Pancreas (tissue), 10 donors: ENCODE measurements at regions not wholly inside any gene's neighbourhood (a gene's known extent, or its start where the extent isn't known, plus 50 kb on each side); places are given as distances from the start of the nearest gene placed in this dataset.

Experiments used
- ATAC-seq, 4 donors: fragments of 200-7000 bp; cut with Tn5 transposase; one replicate each; pipeline versions ENCODE4 v1.8.0 to v1.9.1; 2020; ENCODE audit warnings: mild to moderate bottlenecking in 4 of 4, moderate library complexity in 4 of 4
- DNase-seq, 6 donors: peaks; one replicate each; pipeline ENCODE4 v3.0.0-alpha.2; 2020
- FAIRE-seq: peaks from 2 replicates; lab custom pipeline; 2012; peaks lifted over from hg19 to GRCh38; lab: Jason Lieb, UNC
- H3K27ac ChIP-seq, 4 donors: fragments of 200-600 bp; sonication (generic); 1 replicate in 3 of 4; 2 replicates in 1 of 4; pipeline versions ENCODE4 v1.5.0 to v1.8.0; 2020
- H3K27me3 ChIP-seq, 4 donors: fragments of 200-600 bp; one replicate each; pipeline ENCODE4 v1.8.0; 2021
- H3K36me3 ChIP-seq, 3 donors: fragments of 200-600 bp; sonication (generic) in 1 of 3; one replicate each; pipeline versions ENCODE4 v1.5.0 to v1.8.0; 2020 to 2021
- H3K4me1 ChIP-seq, 3 donors: fragments of 200-600 bp; one replicate each; pipeline ENCODE4 v1.8.0; 2021
- H3K4me3 ChIP-seq, 4 donors: fragments of 200-600 bp; sonication (generic) in 2 of 4; one replicate each; pipeline versions ENCODE4 v1.5.0 to v1.8.0; 2020 to 2021
- H3K9me3 ChIP-seq, 4 donors: fragments of 200-600 bp; one replicate each; pipeline ENCODE4 v1.8.0; 2021
- WGBS, 2 donors: extraction: QIAGEN DNeasy Blood & Tissue Kit; methylation state at CpG; one replicate each; pipeline ENCODE4 v1.1.7; 2013; 5-methylcytosine and 5-hydroxymethylcytosine counted together
- intact Hi-C, 3 donors: fragments of 100-400 bp; cut with DNase I; formaldehyde crosslinking; loops; one replicate each; pipeline versions ENCODE4 v1.11.1 to v1.14.2; 2022
- TF ChIP-seq, protein P1 (sequence below), 4 donors: fragments of 200-600 bp; sonication (generic) in 3 of 4; IDR thresholded peaks; one replicate each; pipeline versions ENCODE4 v1.5.0 to v1.8.0; 2021; ENCODE audit warnings: antibody characterized with exemption in 4 of 4
- donor health status: healthy with polysubstance abuse.
- donor health status: DM: no; HTN: no; CAD: no; lungs with moderate emphysema.
- donor health status: DM: no; HTN: no; CAD: no.
- donor health status: control.
- donor health status: control.
- donor health status: Bipolar disorder and iron deficiency.
- donor health status: DM: yes; HTN: yes; CAD: no.
- donor health status: DM: no; HTN: no; CAD: no.
- donor health status: DM: no; HTN: no; CAD: no.
- donor health status: DM: yes; HTN: yes; CAD: no.

DNA sequence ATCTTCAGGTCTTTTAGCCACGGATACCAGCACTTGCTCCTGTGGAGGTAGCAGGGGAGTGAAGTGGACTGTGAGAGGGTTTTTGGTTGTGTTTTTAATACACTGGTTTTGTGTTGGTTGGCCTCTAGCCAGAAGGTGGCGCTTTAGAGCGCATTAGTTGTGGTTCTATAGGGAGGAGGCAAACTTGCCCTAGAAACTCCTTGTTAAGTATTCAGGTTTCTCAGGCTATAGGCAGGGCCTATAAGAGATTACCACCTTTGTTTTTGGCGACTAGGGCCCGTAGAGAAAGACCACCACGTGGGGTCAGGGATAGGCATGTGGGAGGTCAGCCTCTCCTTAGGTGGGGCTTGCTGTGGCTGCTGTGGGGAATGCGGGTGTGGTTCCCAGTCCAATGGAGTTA is 221.6 kb upstream of the SPANXN4 start:
- DNase-seq (no peak), ATAC-seq (no peak), FAIRE-seq (no peak)
- H3K4me1 ChIP-seq: no peaks in the 10 kb centered on the region
- TF ChIP-seq, protein P1, sequence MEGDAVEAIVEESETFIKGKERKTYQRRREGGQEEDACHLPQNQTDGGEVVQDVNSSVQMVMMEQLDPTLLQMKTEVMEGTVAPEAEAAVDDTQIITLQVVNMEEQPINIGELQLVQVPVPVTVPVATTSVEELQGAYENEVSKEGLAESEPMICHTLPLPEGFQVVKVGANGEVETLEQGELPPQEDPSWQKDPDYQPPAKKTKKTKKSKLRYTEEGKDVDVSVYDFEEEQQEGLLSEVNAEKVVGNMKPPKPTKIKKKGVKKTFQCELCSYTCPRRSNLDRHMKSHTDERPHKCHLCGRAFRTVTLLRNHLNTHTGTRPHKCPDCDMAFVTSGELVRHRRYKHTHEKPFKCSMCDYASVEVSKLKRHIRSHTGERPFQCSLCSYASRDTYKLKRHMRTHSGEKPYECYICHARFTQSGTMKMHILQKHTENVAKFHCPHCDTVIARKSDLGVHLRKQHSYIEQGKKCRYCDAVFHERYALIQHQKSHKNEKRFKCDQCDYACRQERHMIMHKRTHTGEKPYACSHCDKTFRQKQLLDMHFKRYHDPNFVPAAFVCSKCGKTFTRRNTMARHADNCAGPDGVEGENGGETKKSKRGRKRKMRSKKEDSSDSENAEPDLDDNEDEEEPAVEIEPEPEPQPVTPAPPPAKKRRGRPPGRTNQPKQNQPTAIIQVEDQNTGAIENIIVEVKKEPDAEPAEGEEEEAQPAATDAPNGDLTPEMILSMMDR (IDR thresholded peaks at IDR 0.05): no peak
- H3K36me3 ChIP-seq: no peaks in the 10 kb centered on the region
- no peak overlapping the region for H3K27ac ChIP-seq
- no peaks in the 10 kb centered on the region for H3K27me3 ChIP-seq
- intact Hi-C loops: no loop called here
- no peaks in the 10 kb centered on the region for H3K9me3 ChIP-seq
- H3K4me3 ChIP-seq: no peak overlapping the region
- WGBS, 2 donors: 53 to 64% methylated on average over 7 of the region's 7 CpGs

DNA sequence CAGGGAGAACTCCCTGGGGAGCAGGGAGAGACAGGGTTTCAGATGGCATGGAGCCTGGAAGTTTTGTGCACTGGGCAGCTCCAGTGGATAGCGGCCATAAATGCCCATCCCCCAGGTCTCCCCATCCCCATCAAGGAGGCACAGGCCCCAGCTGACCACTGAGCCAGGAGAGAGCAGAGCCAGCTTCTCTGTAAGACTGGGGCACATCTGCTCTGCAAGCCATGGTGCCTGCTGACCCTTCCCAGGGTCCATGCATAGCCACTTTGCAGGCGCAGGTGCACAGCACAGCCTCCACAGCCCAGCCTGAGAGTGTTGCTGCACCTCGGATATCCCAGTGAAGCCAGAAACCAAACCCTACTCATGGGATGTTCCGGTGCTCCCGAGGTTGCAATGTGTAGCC is 206.3 kb upstream of the SPANXN4 start:
- intact Hi-C loops: no loop called here
- no peak for ATAC-seq

DNA sequence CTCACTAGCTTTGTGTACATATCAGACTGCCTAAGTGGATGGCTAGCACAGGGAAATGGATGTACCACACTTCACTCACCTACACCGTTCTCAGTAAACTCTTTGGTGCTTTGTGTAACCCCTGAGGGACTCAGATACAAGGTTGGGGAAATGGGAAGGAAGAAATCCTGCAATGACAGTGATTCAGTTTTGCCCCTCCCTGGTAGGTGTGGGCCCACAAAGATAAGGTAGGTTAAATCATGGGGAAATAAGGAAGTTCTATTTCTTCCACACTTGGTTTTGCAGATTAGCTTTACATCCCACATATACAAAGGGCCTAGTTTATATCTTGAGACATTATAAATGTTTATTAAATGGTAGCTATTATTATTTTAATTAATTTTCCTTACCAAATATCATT is 197.6 kb upstream of the SPANXN4 start:
- Histone ChIP-seq H3K9me3 (no peaks in the 10 kb centered on the region), H3K36me3 (no peaks in the 10 kb centered on the region), H3K4me3 (no peak overlapping the region), H3K27me3 (no peaks in the 10 kb centered on the region), H3K4me1 (no peaks in the 10 kb centered on the region), H3K27ac (no peak overlapping the region)
- DNase-seq (no peak), ATAC-seq (no peak), FAIRE-seq (no peak)
- TF ChIP-seq, protein P1 (IDR thresholded peaks at IDR 0.05): no peak
- intact Hi-C loops: no loop called here
- WGBS, 2 donors: 50 to 70% methylated on average over 1 of the region's 1 CpG

More for the DNA sequence above, 206.3 kb upstream of the SPANXN4 start:
- no peak overlapping the region for H3K4me3 ChIP-seq
- no peaks in the 10 kb centered on the region for H3K27me3 ChIP-seq
- peak in 1 of 6 donors; percentile 36 for DNase-seq
- FAIRE-seq: no peak
- H3K9me3 ChIP-seq: no peaks in the 10 kb centered on the region
- TF ChIP-seq, protein P1 (IDR thresholded peaks at IDR 0.05): no peak
- no peak overlapping the region for H3K27ac ChIP-seq
- H3K4me1 ChIP-seq: no peaks in the 10 kb centered on the region
- H3K36me3 ChIP-seq: no peaks in the 10 kb centered on the region
- WGBS, 2 donors: 77% methylated on average over 5 of the region's 5 CpGs

DNA sequence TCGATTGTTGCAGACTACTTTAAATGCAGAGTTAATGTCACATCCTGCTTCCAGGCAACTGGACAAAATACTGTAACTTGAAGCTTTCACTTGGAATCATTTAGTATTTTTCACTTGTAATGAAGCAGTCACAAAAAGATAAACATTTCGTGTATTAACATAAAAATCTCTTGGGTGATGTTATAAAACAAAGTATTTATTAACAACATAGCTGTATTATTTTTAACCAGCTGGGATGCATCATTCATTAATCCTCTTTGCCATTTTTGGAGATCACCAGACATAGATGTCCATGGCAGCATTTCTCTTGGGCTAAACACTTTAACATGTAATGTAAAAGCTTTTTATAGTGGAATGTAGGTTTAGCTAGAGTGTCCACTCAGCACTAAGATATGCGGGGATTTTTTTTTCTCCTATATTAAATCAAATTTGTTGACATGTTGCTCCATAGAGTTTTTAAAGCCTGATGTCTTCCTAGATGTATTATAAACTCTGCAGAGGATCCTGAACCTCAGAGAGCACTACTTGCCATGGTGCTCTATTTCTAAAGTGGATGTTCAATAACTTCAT is 193.7 kb upstream of the SPANXN4 start:
- H3K9me3 ChIP-seq: no peaks in the 10 kb centered on the region
- H3K27me3 ChIP-seq: no peaks in the 10 kb centered on the region
- no peak for DNase-seq
- 37 to 48% methylated on average over 3 of the region's 3 CpGs for WGBS, 2 donors
- intact Hi-C loops: no loop called here
- no peaks in the 10 kb centered on the region for H3K36me3 ChIP-seq
- no peak for ATAC-seq
- TF ChIP-seq, protein P1 (IDR thresholded peaks at IDR 0.05): no peak
- peak; percentile 65 for FAIRE-seq
- no peak overlapping the region for H3K4me3 ChIP-seq
- H3K27ac ChIP-seq: no peak overlapping the region
- no peaks in the 10 kb centered on the region for H3K4me1 ChIP-seq

DNA sequence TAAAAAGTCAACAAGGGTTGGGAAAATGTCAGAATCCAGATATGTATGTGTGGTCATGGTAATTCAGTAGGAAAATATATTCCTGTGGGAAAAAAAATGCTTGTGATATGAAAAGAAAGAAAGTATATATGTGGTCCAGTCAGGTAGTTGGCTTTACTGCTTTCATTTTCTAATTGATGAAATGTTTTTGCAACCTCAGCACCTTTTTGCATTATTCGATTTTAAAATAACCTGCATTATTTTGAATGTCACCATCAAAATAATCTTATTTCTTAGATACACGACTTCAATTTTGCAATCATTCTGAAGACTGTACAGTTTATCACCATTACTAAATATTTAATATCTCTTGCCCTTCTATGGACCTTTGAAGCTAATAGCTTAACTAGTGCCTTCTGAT is 170.8 kb upstream of the SPANXN4 start:
- Histone ChIP-seq H3K9me3 (no peaks in the 10 kb centered on the region), H3K36me3 (no peaks in the 10 kb centered on the region), H3K27me3 (peaks cover 0 to 6% (median 0%) of the 10 kb centered on the region in 4 donors), H3K27ac (no peak overlapping the region), H3K4me1 (no peaks in the 10 kb centered on the region), H3K4me3 (no peak overlapping the region)
- DNase-seq (no peak), ATAC-seq (no peak), FAIRE-seq (no peak)
- TF ChIP-seq, protein P1 (IDR thresholded peaks at IDR 0.05): no peak
- intact Hi-C loops: no loop called here
- WGBS, 2 donors: 44 to 46% methylated on average over 2 of the region's 2 CpGs
